NCI-H524 (cell line): ENCODE measurements at regions not wholly inside any gene's neighbourhood (a gene's known extent, or its start where the extent isn't known, plus 50 kb on each side); places are given as distances from the start of the nearest gene placed in this dataset.
"Not testable (repeated sequence)": the region's sequence is repeated elsewhere in the genome, so short reads cannot be mapped to it uniquely, and the experiment has no call there.

Source experiments
- DNase-seq, 2 experiments: peaks; one replicate each; lab custom pipeline; 2025; lab: John Stamatoyannopoulos, UW

DNA sequence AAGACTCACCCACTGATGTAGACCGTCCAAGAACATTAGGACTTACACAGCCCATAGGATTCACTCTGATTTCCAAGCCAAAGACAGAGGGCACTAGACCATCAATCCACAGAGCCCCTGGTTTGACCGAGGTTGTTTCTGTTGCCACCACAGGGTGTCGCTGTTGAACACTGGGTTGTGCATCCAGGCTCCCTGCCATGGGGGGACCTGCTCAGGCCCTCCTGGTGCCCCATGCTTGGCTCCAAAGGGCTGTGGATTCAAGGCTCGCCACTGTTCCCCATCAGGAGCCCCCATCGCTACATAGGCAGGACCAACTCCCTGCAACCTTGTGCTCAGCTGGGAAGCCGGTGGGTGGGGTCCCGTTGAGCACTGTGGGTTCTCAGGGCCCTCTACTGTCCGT is 128.0 kb upstream of the ANO1 start:
- DNase-seq = peak; percentile 6 to 58

DNA sequence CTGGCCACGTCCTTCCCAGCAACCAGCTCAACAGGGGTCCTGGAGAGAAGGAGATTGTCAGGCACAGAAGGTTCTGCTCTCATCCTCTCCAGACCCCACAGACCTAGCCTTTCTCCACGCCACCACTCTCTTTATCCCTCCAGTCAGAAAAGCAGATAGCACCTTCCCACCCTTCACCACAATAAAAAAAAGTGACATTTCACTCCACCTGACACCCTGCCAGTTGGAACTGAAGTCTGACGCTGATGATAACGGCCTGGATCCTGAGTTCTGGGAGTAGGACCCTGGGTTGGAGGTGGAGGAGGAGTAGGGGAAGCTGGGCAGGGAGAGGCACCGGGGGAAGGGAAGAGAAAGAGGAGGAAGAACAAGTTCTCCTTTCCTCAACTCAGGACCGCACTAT is 127.5 kb upstream of the ANO1 start:
- DNase-seq = no peak

DNA sequence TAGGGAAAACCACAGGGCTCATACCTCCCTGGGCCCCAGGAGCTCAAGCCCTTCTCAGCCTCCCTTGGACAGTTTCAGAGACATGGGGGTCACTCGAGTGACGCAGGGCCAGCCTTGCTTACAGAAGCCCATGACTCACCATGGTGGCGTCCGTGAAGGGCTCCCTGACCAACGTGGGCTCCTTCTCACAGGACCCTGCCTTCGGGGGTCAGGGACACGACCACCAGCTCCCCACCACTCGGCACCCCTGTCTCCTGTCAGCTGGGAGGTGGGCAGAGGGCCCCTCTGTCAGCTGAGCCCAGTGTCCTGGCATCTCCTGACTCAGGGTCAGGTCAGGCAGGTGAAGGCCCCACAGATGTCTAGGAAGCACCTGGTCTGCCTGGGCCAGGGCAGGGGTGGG is 126.3 kb upstream of the ANO1 start:
- no peak for DNase-seq

DNA sequence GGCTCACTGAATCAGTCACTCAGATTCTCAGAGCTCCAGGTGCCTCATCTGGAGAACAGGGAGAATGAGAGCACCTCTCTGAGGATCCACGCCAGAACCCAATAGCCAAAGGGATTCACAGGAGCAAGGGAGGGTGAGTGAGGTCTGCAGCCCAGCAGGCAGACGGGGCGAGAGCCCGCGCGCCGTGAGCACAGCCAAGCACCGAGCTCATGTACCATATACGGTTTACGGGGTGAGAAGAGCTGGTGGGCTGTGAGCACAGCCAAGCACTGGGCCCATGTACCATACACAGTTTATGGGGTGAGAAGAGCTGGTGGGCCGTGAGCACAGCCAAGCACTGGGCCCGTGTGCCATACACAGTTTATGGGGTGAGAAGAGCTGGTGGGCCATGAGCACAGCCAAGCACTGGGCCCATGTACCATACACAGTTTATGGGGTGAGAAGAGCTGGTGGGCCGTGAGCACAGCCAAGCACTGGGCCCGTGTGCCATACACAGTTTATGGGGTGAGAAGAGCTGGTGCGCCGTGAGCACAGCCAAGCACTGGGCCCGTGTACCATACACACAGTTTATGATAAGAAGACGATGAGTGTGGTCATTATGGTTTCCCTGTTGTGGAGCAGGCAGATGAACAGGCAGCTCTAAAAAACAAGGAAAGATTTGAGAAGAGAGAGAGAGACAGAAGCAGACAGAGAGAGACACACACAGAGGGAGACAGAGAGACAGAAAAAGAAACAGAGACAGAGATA is 125.7 kb upstream of the ANO1 start:
- DNase-seq = not testable (repeated sequence)

DNA sequence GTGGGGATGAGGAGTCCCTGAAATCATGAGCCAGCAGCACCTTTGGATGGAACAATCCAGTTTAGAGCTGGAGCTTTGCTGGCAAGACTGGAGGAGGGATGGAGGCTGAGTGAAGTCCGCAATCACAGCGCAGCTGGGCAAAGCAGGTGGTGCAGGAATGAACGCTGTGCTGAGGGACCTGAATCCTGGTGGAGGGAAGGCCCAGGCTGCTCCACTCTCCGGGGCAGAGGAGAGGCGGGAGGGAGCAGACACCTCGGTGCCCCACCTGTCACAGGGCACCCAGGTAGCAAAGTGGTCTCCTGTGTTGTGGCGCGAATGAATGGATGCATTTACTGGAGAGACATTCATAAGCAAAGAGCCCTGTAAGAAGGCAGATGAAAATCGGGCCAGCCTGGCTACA is 124.8 kb upstream of the ANO1 start:
- no peak for DNase-seq

DNA sequence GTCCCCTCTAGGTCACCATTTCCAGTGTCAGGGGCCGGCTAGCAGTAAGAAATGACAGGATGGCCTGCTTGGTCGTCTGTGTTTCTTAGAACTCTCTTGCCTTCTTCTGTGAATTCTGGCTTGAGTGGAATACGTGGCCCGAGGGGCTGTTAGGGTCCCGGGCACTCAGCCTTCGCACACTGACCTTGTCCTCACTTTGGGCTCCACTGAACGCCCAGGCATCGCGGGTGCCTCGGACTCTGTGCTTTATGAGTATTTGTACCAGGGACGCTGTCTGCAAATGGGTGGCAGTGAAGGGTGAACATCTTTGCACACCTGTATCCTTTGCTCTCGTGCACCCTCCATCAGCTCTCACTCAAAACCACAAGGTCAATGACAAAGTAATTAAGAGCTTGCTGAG is 123.4 kb upstream of the ANO1 start:
- no peak for DNase-seq

DNA sequence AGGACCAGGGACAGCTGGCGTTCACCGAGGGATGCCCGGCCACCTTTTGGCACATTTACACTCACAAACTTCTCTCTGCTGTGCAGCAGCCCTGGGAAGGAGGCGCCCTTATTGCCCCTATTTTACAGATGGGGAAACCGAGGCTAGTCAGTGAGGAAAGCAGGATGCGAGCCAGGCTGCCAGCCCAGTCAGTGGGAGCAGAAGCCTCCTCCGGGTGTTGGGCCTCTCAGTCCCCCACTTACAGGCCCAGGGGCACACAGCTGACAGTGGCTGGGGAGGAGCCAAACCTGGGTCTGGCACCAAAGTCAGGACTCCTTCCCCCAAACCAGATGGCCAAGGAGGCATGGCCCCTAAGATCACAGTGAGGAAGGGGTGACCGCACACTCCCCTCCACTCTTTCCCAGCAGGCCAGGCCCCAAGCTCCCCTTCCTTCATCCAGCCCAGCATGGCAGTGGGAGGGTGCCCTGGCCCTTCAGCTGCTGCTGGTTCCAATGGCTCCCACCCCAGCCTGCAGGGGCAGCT is 121.4 kb upstream of the ANO1 start:
- DNase-seq = no peak

DNA sequence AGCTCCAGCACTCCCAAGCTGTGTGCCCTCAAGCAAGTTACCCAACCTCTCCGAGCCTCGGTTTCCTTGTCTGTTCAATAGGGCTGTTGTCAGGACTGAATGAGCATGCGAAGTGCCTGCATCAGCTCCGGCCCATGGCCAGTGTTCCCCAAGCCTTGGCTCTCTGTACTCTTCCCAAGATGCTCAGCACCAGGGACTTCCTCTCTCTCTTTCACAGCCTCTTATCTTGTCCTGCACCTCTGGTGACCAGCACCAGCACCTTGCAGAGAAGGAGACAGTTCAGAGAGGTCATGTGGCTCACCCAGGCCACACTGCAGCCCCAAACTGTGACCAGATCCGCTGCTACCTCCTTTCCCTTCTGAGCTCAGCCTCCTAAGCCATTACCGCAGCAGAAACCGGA is 120.3 kb upstream of the ANO1 start:
- no peak for DNase-seq

DNA sequence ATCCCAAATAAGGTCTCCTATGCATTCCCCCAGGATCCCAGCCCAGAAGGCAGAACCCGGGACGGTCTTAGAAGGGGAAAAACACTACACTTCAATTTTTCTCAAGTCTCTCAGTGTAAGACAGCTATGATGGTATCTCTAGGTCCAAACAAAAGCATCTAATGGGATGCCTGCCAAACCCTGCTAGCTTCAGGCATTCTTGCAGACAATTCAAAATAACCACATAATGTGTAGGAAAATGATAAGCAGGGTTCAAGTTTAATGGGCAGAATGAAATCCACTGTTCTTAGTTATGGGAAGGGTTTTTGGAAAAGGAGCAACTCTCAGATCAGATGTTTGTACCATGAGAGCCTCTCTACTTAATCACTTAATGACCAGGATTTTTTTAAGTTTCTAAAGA is 119.8 kb upstream of the ANO1 start:
- no peak for DNase-seq

DNA sequence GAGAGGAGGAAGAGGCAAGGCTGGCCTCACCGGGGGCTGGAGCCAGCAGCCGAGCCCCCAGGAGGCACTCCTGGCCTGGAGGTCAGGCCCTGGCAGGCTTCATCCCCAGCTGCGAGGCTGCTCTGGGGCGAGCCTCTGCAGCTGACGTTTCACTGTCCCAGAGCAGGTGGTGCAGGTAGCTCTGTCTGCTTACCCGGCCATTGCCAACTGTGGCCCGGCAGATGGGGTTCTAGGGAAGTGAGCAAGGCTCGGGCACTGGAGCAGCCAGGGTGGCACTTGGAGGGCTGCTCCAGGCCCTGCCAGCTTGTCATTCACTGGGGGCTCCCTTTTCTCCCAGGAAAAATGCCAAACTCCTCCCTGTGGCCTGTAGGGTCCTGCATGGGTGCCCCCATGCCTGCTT is 118.7 kb upstream of the ANO1 start:
- DNase-seq = peak in 1 of 2 experiments; percentile 13

DNA sequence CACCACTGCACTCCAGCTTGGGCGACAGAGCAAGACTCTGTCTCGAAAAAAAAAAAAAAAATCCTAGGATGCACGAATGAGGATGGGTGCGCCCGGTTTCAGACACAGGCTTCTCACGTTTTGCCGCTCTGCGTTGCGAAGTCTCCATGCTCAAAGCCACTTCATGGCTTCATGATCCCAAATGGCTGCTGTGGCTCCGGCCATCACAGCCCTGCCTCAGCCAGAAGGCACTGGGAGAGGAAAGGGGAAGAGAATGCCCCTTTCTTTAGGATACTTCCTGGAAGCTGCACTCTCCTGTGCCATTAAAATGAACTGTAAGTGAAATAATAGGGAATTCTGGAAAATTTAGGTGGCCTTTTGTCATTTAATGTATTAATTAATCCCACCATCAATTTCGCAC is 116.4 kb upstream of the ANO1 start:
- DNase-seq = no peak

DNA sequence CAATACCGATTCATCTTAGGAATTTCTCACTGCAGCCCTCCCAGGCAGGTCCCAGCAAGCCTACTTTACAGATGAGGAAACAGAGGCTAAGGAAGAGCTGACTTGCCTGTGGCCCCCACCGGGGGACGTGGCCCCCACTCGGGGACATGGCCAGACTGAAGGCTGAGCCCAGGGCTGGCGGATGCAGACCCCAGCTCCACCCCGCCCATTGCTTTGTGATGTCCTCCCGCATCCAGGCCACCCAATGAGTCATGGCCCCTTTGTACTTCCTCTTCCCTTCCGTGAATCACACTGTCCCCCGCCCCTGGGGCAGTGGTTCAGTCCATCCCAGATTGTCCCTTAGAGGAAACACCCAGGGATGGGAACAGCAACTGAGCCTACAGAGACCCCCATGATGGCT is 116.0 kb upstream of the ANO1 start:
- no peak for DNase-seq

DNA sequence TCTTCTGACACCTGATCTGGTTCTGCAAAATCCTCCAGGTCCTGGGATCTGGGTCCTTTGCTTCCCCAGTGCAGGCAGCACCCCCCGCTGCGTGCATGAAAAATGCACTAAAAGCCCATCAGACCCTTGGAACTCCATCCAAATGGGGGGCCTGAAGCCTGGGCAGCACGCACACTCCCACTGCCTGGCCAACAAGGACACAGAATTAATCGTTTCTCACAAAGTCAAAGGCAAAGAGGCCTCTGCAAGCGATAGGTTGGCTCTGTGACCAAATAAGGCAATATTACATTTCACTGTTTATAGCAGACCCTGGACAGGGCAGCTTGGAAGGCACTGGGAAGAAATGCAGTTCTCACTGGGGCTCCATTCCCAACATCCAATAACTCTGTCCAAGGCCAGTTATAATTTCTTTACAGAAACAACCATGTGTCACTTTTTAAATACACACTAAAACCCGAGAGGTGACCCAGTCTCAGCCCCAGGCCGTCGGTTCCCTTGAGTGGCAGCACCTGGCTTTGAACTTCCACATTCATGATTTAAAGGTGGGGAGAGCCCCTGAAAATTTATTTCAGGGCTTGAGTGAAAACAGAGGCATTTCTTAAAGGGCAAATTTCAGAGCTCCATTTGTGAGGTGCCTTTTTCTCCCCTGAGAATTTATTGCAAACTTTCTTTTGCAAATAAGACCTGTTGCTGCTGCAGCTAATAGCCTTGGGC is 114.4 kb upstream of the ANO1 start:
- no peak for DNase-seq

DNA sequence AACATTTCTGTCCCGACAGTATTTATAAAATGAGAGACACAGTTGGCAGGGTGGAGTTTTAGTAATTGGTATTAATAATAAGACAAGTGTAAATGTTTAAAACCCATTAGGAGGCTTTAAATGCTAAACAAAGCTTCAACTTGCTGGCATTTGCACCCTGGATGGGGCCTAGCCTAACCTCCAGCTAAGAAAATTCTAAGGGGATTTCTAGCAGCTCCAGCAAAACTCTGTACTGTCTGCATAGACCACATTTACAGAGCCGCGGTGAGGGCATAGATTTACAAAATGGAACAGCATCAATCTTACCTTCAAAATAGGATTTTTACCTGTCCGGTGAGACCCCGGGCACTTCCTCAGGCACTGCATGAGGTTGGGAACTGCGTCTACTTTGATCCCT is 113.9 kb upstream of the ANO1 start:
- DNase-seq = no peak

DNA sequence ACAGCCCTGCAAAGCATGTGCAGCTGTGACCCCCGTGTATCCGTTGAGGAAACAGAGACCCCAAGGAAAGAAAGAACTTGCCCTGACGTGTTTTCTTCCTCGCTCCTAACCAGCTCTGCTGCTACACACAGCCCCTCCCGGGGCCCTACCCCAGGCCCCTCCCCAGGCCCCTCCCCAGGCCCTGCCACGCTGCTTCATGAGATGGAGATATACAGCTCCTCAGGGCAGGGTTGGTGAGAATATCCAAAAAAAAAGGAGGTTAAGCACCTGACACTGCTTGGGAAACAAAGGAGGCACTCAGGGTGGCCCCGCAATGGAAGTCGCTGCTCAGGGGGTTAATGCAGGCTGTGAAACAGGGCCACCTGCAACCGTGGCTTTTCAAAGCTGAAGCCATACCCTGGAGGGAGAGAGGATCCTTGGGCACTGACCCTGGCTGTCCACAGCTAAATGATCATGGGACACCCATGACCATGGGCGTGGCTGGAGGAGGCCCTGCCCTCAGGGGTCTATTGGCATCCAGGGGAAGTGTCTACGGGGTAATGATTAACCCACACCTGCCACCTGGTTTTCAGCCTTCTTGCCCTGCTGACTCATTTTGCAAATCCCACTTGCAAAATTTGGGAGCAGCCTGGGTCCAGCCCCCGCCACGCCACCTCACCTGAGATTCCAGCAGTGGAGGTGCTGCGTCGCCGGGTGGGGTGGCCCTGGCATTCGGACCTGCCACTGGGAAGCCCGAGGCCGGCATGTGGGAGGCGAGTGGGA is 112.1 kb upstream of the ANO1 start:
- DNase-seq = no peak

DNA sequence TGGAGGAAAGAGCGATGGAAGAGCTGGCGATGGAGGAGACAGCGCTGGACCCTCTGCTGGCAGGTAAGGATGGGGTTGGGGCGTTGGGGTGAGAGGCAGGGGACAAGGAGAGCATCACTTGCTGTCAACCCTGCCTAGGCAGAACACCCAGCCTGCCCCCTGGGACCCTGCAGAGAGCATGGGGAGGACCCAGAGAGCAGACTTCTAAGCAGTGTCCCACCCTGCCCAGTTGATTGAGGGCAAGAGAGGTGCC is 111.6 kb upstream of the ANO1 start:
- DNase-seq = no peak

DNA sequence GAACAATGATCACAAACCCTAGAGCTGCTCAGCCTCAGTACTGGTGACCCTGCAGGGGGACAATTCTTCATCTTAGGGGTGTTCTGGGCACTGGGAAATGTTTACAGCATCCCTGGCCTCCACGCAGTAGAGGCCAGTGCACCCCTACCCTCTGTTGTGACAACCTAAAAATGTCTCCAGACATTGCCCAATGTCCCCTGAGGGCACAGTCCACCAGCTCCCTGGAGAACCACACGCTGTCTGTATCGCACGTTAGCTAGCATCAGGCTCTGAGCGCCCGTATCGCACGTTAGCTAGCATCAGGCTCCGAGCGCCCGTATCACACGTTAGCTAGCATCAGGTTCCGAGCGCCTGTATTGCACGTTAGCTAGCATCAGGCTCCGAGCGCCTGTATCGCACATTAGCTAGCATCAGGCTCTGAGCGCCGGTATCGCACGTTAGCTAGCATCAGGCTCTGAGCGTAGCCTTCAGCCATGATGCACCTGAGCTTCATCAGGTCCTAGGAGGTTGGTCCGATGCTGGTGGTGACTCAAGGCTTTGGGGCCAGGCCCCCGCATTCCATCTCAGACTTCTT is 111.1 kb upstream of the ANO1 start:
- DNase-seq = no peak

DNA sequence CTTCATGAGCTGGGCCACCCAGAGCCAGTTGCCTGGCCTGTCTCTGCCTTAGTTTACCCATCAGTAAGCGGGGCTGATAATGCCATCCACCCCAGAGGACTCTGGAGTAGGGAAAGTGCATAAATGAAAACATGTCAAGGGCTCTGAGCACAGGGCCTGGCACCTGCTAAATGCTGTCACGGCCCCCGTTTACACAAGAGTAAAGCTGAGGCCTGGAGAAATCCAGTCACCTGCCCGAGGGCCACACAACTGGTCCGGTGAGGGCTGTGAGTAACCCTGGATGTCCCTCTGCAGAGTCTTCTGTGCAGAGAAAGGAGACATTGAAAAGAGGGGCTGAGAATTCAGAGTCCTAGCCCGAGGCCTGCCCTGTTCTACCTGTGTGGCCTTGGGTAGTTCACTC is 110.6 kb upstream of the ANO1 start:
- no peak for DNase-seq

DNA sequence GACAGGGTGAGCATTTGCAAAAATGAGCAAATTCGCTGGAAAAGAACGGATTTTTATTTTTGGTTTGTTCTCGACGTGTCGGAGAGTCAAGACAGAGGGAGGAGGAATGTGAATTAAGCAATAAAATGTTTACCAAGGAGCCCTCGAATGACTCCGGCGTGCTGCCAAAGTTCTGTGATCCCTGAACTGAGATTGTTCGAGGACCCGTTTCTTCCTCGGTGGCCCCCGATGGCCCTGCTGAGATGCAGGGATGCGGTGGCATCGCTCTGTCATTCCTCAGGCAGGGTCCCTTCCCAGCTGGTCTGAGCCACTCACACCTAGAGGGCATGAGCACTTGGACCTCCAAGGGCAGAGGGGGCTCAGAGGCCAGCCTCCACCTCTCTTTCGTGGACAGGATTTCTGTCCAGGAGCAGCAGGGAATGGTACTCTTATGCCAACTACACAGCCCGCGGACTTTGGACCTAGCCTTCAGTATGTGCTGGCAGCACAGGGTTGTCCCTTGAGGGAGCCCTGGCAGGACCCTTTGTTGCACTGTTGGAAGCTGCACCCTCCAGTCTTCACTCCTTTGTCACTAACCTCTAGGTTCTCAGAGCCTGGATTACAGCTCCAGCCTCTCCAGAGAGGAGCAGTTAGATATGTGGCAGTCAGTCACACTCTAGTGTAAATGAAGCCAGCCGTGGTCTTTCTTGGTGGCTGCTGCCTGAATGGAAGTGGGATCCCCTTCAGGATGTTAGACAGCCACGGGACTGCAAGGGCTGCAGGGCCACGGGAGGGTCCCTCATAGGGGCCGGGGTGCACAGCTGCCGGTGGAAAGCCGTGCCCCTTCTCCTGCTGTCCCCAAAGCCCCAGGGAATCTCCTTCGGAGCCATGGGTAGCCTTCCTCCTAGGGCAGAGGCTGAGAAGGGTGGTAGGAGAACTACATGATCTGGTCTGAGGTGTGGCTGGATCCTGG is 109.4 kb upstream of the ANO1 start:
- no peak for DNase-seq

DNA sequence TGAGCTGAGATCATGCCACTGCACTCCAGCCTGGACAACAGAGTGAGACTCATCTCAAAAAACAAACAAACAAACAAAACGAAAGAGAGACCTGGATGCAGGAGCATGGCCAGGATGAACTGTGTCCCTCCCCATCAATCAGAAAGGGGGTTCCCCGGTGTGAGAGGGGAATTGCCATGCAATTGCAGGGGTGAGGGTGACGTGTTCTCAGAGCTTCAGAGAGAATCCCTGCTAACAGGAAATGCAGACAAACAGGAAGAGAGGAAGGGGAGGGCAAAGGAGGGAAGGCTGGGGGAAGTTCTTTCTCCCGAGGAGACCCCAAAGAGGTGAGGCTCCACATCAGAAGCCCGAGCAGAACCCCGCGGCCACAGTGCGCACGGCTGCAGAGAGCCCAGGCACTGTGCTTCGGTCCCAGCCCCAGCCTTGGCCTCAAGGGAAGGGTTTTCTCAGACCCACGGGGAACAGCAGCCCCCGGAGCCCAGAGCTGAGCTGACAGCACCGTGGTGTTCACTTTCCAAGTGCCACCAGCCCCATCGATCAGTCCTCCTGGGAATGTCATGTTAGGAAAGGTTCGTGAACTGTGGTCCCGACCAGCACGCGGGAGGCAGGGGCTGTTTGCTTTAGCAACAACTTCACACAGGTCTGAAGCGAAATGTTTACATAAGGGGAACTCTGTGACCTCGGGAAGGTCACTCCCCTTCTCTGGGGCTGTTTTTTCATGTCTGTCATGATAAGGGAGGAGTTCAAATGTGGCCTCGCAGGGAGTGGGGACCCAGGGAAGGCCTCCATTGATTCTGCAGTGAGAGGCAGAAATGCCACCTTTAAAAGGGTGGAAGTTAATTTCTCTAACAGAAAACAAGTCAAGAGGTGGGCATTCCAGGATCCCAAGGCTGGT is 108.0 kb upstream of the ANO1 start:
- no peak for DNase-seq
